ENCODE measurements at regions not wholly inside any gene's neighbourhood (a gene's known extent, or its start where the extent isn't known, plus 50 kb on each side); places are given as distances from the start of the nearest gene placed in this dataset.

- Mint-ChIP-seq H3K27ac (no peak overlapping the region), H3K9me3 (ENCODE audit: insufficient read depth) (no peaks in the 10 kb centered on the region), H3K36me3 (ENCODE audit: low read depth) (no peaks in the 10 kb centered on the region), H3K4me3 (no peak overlapping the region), H3K4me1 (ENCODE audit: low read depth) (no peaks in the 10 kb centered on the region), H3K27me3 (ENCODE audit: low read depth) (no peaks in the 10 kb centered on the region)
- CTCF ChIA-PET = no interaction called here
- POLR2A ChIA-PET = no interaction called here
- DNase-seq (no peak), ATAC-seq (no peak)
Measured at GRCh38 chr6:120604510-120604909, 729.8 kb downstream of the TBC1D32 start.

DNA sequence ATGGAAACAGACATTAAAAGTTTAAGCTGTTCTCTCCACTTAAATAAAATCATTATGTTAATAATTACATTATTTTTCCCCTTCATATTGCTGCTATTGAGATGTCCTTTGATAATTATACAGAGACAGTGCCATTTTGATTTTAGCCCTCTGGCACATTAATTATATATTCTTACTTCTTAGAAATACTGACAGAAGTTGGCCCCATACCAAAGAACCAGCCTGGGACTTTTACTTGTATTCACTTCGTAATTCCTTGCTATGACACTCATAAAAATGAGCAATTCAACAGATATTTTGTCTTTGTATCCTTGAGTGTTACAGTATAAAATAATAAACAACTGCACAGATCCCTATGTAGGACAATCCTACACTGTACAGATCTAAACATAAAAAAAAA is 743.7 kb downstream of the TBC1D32 start:
- Mint-ChIP-seq H3K27me3 (ENCODE audit: low read depth) (no peaks in the 10 kb centered on the region), H3K36me3 (ENCODE audit: low read depth) (no peaks in the 10 kb centered on the region), H3K9me3 (ENCODE audit: insufficient read depth) (no peaks in the 10 kb centered on the region), H3K4me3 (no peak overlapping the region), H3K27ac (no peak overlapping the region), H3K4me1 (ENCODE audit: low read depth) (no peaks in the 10 kb centered on the region)
- CTCF ChIA-PET = no interaction called here
- ATAC-seq (no peak), DNase-seq (no peak)
- POLR2A ChIA-PET = no interaction called here

- CTCF ChIA-PET = no interaction called here
- DNase-seq (no peak), ATAC-seq (no peak)
- Mint-ChIP-seq H3K9me3 (ENCODE audit: insufficient read depth) (no peaks in the 10 kb centered on the region), H3K27me3 (ENCODE audit: low read depth) (no peaks in the 10 kb centered on the region), H3K4me1 (ENCODE audit: low read depth) (no peaks in the 10 kb centered on the region), H3K36me3 (ENCODE audit: low read depth) (no peaks in the 10 kb centered on the region), H3K27ac (no peak overlapping the region), H3K4me3 (no peak overlapping the region)
- POLR2A ChIA-PET = no interaction called here
Measured at GRCh38 chr6:120588424-120588823, 745.9 kb downstream of the TBC1D32 start.

GRCh38 chr6:120587381-120587780 is 746.9 kb downstream of the TBC1D32 start:
- ATAC-seq (no peak), DNase-seq (no peak)
- ChIA-PET POLR2A (no interaction called here), CTCF (no interaction called here)
- no peak overlapping the region for H3K4me3 Mint-ChIP-seq
- no peaks in the 10 kb centered on the region for H3K27me3 Mint-ChIP-seq (ENCODE audit: low read depth)
- no peaks in the 10 kb centered on the region for H3K36me3 Mint-ChIP-seq (ENCODE audit: low read depth)
- H3K9me3 Mint-ChIP-seq (ENCODE audit: insufficient read depth) = no peaks in the 10 kb centered on the region
- no peaks in the 10 kb centered on the region for H3K4me1 Mint-ChIP-seq (ENCODE audit: low read depth)
- no peak overlapping the region for H3K27ac Mint-ChIP-seq

GRCh38 chr6:120584111-120584760 is 750.0 kb downstream of the TBC1D32 start:
- H3K27me3 Mint-ChIP-seq (ENCODE audit: low read depth) = no peaks in the 10 kb centered on the region
- ChIA-PET POLR2A (no interaction called here), CTCF (no interaction called here)
- H3K4me1 Mint-ChIP-seq (ENCODE audit: low read depth) = no peaks in the 10 kb centered on the region
- no peak overlapping the region for H3K4me3 Mint-ChIP-seq
- no peak for ATAC-seq
- H3K36me3 Mint-ChIP-seq (ENCODE audit: low read depth) = no peaks in the 10 kb centered on the region
- no peak overlapping the region for H3K27ac Mint-ChIP-seq
- no peaks in the 10 kb centered on the region for H3K9me3 Mint-ChIP-seq (ENCODE audit: insufficient read depth)
- DNase-seq = no peak

GRCh38 chr6:120576061-120576460 is 758.2 kb downstream of the TBC1D32 start:
- ATAC-seq = no peak
- ChIA-PET POLR2A (no interaction called here), CTCF (no interaction called here)
- H3K27me3 Mint-ChIP-seq (ENCODE audit: low read depth) = no peaks in the 10 kb centered on the region
- no peaks in the 10 kb centered on the region for H3K4me1 Mint-ChIP-seq (ENCODE audit: low read depth)
- H3K36me3 Mint-ChIP-seq (ENCODE audit: low read depth) = no peaks in the 10 kb centered on the region
- no peaks in the 10 kb centered on the region for H3K9me3 Mint-ChIP-seq (ENCODE audit: insufficient read depth)
- no peak overlapping the region for H3K4me3 Mint-ChIP-seq
- no peak for DNase-seq
- no peak overlapping the region for H3K27ac Mint-ChIP-seq

DNA sequence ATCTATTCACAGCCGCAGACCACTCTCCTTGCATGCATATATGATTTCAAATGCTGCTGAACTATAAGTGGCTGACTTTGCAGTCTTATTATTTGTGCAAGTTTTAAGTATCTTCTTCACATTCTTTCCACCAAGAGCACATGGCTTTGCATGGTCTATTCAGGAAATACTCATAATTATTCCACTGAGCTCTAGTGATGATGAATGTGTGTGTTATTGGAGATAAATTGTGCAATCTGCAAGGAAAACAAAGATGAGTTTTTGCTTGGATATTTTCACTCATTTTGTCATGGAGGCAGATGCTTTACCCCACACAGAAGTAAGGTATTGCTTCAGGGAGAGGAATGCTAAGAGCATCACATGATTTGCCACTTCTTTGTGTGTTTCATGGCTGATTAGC is 764.6 kb downstream of the TBC1D32 start:
- Mint-ChIP-seq H3K9me3 (ENCODE audit: insufficient read depth) (no peaks in the 10 kb centered on the region), H3K4me3 (no peak overlapping the region), H3K4me1 (ENCODE audit: low read depth) (no peaks in the 10 kb centered on the region), H3K27ac (no peak overlapping the region), H3K27me3 (ENCODE audit: low read depth) (no peaks in the 10 kb centered on the region), H3K36me3 (ENCODE audit: low read depth) (no peaks in the 10 kb centered on the region)
- DNase-seq (no peak), ATAC-seq (no peak)
- ChIA-PET CTCF (no interaction called here), POLR2A (no interaction called here)

DNA sequence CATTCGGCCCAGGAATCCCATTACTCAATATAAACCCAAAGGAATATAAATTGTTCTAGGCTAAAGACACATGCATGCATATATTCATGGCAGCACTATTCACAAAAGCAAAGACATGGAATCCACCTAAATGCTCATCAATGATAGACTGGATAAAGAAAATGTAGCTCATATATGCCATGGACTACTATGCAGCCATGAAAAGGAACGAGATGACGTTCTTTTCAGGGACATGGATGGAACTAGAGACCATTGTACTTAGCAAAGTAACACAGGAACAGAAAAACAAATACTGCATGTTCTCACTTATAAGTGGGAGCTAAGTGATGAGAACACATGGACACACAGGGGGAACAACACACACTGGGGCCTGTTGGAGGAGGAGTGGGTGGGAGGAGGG is 769.5 kb downstream of the TBC1D32 start:
- H3K36me3 Mint-ChIP-seq (ENCODE audit: low read depth) = no peaks in the 10 kb centered on the region
- CTCF ChIA-PET = no interaction called here
- no peaks in the 10 kb centered on the region for H3K9me3 Mint-ChIP-seq (ENCODE audit: insufficient read depth)
- H3K27ac Mint-ChIP-seq = no peak overlapping the region
- no peaks in the 10 kb centered on the region for H3K4me1 Mint-ChIP-seq (ENCODE audit: low read depth)
- H3K27me3 Mint-ChIP-seq (ENCODE audit: low read depth) = no peaks in the 10 kb centered on the region
- ATAC-seq = no peak
- H3K4me3 Mint-ChIP-seq = no peak overlapping the region
- POLR2A ChIA-PET = no interaction called here
- DNase-seq = no peak

DNA sequence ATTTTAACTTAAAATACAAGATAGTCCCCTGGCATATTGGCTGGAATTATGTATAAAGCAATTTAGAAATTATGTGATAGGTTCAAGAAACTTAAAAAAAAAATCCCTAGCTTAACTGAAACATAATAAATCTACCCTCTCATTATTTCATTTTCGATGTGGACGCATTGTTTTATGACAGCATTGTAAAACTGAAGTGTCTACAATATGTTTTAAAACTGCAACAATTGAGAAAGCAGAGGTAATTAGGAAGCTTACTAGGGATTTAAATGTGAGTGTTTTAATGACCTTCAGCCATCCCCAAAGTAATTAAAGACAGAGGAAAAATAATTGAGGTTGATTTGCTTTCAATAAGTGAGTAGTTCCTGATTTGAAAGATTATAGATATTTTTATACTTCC is 776.0 kb downstream of the TBC1D32 start:
- ChIA-PET POLR2A (no interaction called here), CTCF (no interaction called here)
- ATAC-seq = no peak

DNA sequence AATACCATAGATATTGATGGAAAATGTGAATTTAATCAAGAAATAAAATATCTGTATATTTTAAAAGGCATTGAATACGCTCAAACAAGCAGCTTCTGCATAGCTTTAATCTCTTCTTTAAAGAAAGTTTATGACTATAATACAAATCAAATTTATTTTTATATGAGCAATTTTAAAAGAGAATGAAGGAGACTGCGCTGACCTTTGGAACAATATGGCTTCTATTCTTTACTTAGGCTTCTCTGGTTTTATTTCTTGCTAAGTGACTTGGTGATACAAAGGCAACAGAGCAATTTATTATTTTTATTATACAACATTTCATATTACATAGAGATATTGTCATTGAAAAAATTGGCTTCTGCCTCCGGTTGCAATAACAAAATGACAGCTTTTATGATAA is 776.7 kb downstream of the TBC1D32 start:
- no peak overlapping the region for H3K4me3 Mint-ChIP-seq
- no peaks in the 10 kb centered on the region for H3K9me3 Mint-ChIP-seq (ENCODE audit: insufficient read depth)
- ChIA-PET POLR2A (no interaction called here), CTCF (no interaction called here)
- no peak overlapping the region for H3K27ac Mint-ChIP-seq
- DNase-seq (no peak), ATAC-seq (no peak)
- H3K4me1 Mint-ChIP-seq (ENCODE audit: low read depth) = no peaks in the 10 kb centered on the region
- no peaks in the 10 kb centered on the region for H3K27me3 Mint-ChIP-seq (ENCODE audit: low read depth)
- H3K36me3 Mint-ChIP-seq (ENCODE audit: low read depth) = no peaks in the 10 kb centered on the region

More for the DNA sequence above, 776.0 kb downstream of the TBC1D32 start:
- H3K9me3 Mint-ChIP-seq (ENCODE audit: insufficient read depth) = no peaks in the 10 kb centered on the region
- H3K4me1 Mint-ChIP-seq (ENCODE audit: low read depth) = no peaks in the 10 kb centered on the region
- no peak for DNase-seq
- H3K4me3 Mint-ChIP-seq = no peak overlapping the region
- no peaks in the 10 kb centered on the region for H3K27me3 Mint-ChIP-seq (ENCODE audit: low read depth)
- no peaks in the 10 kb centered on the region for H3K36me3 Mint-ChIP-seq (ENCODE audit: low read depth)
- H3K27ac Mint-ChIP-seq = no peak overlapping the region

GRCh38 chr6:120556491-120556890 is 777.8 kb downstream of the TBC1D32 start:
- ChIA-PET CTCF (no interaction called here), POLR2A (no interaction called here)
- DNase-seq (no peak), ATAC-seq (no peak)
- Mint-ChIP-seq H3K4me1 (ENCODE audit: low read depth) (no peaks in the 10 kb centered on the region), H3K36me3 (ENCODE audit: low read depth) (no peaks in the 10 kb centered on the region), H3K4me3 (no peak overlapping the region), H3K27ac (no peak overlapping the region), H3K9me3 (ENCODE audit: insufficient read depth) (no peaks in the 10 kb centered on the region), H3K27me3 (ENCODE audit: low read depth) (no peaks in the 10 kb centered on the region)

- no peak overlapping the region for H3K4me3 Mint-ChIP-seq
Measured at GRCh38 chr6:120553353-120553752, 780.9 kb downstream of the TBC1D32 start.

GRCh38 chr6:120545353-120545752 is 788.9 kb downstream of the TBC1D32 start:
- Mint-ChIP-seq H3K4me3 (no peak overlapping the region), H3K27me3 (ENCODE audit: low read depth) (no peaks in the 10 kb centered on the region), H3K4me1 (ENCODE audit: low read depth) (no peaks in the 10 kb centered on the region), H3K9me3 (ENCODE audit: insufficient read depth) (no peaks in the 10 kb centered on the region), H3K27ac (no peak overlapping the region), H3K36me3 (ENCODE audit: low read depth) (no peaks in the 10 kb centered on the region)
- ChIA-PET CTCF (no interaction called here), POLR2A (no interaction called here)
- ATAC-seq = no peak
- no peak for DNase-seq

More at GRCh38 chr6:120553353-120553752, 780.9 kb downstream of the TBC1D32 start:
- POLR2A ChIA-PET = interaction anchor here (0.6 kb wide), 1 partner anchor 66 kb away, joined by 3 read pairs; no protein-coding TSS in a partner anchor
- no peaks in the 10 kb centered on the region for H3K27me3 Mint-ChIP-seq (ENCODE audit: low read depth)
- H3K27ac Mint-ChIP-seq = no peak overlapping the region
- DNase-seq = no peak
- CTCF ChIA-PET = no interaction called here
- no peaks in the 10 kb centered on the region for H3K9me3 Mint-ChIP-seq (ENCODE audit: insufficient read depth)
- no peaks in the 10 kb centered on the region for H3K36me3 Mint-ChIP-seq (ENCODE audit: low read depth)
- no peaks in the 10 kb centered on the region for H3K4me1 Mint-ChIP-seq (ENCODE audit: low read depth)
- ATAC-seq = no peak
